ENCODE measurements at regions not wholly inside any gene's neighbourhood (a gene's known extent, or its start where the extent isn't known, plus 50 kb on each side); places are given as distances from the start of the nearest gene placed in this dataset.

DNA sequence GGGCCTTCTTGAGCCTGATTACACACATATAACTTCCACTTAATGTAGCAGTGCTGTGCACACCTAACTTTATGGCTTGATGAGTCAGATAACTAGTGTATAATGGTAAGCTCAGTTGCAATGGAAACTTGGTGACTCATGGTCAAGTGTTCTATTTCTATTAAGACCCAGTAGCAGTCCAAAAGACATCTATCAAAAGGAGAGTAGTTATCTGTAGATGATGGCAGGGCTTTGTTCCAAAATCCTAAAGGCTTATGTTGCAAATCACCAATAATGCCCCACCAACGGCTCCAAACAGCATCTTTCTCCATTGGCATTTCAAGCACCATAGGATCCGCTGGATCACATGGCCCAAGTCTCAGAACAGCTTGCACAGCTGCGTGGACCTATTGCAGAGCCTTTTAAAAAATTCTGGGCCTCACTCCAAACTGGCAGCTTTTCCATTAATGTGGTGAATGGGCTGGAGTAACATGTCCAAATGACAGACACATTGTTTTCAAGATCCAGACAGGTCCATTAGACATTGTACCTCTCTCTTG, 566.8 kb upstream of the USP24 start:
- H3K9me3 ChIP-seq (ENCODE audit: control insufficient read depth, insufficient read depth, low read depth, low read length), result no peaks in the 10 kb centered on the region
- H4K20me1 ChIP-seq (ENCODE audit: control insufficient read depth, extremely low read depth, insufficient read depth, low read length), result no peaks in the 10 kb centered on the region
- peak; percentile 95 to 96 for DNase-seq (ENCODE audit: low read depth in 2 of 2)
- H3K36me3 ChIP-seq (ENCODE audit: control insufficient read depth, insufficient read depth, low read length), result no peaks in the 10 kb centered on the region
- H3K4me3 ChIP-seq (replicated peaks in 1 of 4; ENCODE audit: control extremely low read depth in 1 of 4, insufficient read depth in 1 of 4, low read depth in 3 of 4, low read length in 4 of 4), result no peak overlapping the region
- no peak overlapping the region for H3K9ac ChIP-seq (ENCODE audit: insufficient read depth, low read length)
- H3K79me2 ChIP-seq (ENCODE audit: control insufficient read depth, insufficient read depth, low read length), result no peaks in the 10 kb centered on the region
- peak overlapping the region; percentile 23 for H3K4me2 ChIP-seq (ENCODE audit: extremely low read depth, insufficient read depth, low read length)
- no peak overlapping the region for H2AFZ ChIP-seq (ENCODE audit: low read length)
- TF ChIP-seq, protein P1, sequence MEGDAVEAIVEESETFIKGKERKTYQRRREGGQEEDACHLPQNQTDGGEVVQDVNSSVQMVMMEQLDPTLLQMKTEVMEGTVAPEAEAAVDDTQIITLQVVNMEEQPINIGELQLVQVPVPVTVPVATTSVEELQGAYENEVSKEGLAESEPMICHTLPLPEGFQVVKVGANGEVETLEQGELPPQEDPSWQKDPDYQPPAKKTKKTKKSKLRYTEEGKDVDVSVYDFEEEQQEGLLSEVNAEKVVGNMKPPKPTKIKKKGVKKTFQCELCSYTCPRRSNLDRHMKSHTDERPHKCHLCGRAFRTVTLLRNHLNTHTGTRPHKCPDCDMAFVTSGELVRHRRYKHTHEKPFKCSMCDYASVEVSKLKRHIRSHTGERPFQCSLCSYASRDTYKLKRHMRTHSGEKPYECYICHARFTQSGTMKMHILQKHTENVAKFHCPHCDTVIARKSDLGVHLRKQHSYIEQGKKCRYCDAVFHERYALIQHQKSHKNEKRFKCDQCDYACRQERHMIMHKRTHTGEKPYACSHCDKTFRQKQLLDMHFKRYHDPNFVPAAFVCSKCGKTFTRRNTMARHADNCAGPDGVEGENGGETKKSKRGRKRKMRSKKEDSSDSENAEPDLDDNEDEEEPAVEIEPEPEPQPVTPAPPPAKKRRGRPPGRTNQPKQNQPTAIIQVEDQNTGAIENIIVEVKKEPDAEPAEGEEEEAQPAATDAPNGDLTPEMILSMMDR (conservative IDR thresholded peaks at IDR 0.05 in 1 of 2, IDR thresholded peaks at IDR 0.05 in 1 of 2; ENCODE audit: low read depth in 1 of 2, low read length in 2 of 2), result no peak
- no peak for TF ChIP-seq EZH2 (IDR thresholded peaks at IDR 0.05; ENCODE audit: low read length, missing control alignments)
- peak overlapping the region; percentile 20 for H3K27ac ChIP-seq (ENCODE audit: insufficient read depth, low read length)
- no peaks in the 10 kb centered on the region for H3K27me3 ChIP-seq (ENCODE audit: control insufficient read depth, insufficient read depth, low read length)
- H3K4me1 ChIP-seq (ENCODE audit: control insufficient read depth, extremely low read depth, insufficient read depth, low read length), result peaks cover 10% of the 10 kb centered on the region

DNA sequence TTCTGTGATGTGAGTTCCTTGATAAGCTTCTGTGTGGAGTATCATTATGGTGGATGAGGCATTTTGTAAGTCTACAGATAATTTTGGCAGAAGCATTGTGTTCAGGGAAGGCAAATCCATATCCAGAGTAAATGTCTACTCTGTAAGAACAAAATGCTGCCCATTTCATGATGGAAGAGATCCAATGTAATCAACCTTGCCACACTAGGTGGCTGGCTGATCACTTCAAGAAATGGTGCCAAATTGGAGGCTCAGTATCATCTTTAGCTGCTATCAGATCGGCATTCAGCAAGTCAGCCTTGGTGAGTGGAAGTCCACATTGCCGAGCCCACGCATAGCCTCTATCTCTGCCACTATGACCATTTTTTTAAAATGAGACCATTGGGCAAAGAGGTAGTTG, 565.8 kb upstream of the USP24 start:
- Histone ChIP-seq H3K4me2 (ENCODE audit: extremely low read depth, insufficient read depth, low read length) (no peak overlapping the region), H3K36me3 (ENCODE audit: control insufficient read depth, insufficient read depth, low read length) (no peaks in the 10 kb centered on the region), H3K4me3 (replicated peaks in 1 of 4; ENCODE audit: control extremely low read depth in 1 of 4, insufficient read depth in 1 of 4, low read depth in 3 of 4, low read length in 4 of 4) (no peak overlapping the region), H3K79me2 (ENCODE audit: control insufficient read depth, insufficient read depth, low read length) (no peaks in the 10 kb centered on the region), H3K27ac (ENCODE audit: insufficient read depth, low read length) (no peak overlapping the region), H4K20me1 (ENCODE audit: control insufficient read depth, extremely low read depth, insufficient read depth, low read length) (no peaks in the 10 kb centered on the region), H3K27me3 (ENCODE audit: control insufficient read depth, insufficient read depth, low read length) (no peaks in the 10 kb centered on the region), H2AFZ (ENCODE audit: low read length) (no peak overlapping the region), H3K9ac (ENCODE audit: insufficient read depth, low read length) (no peak overlapping the region), H3K9me3 (ENCODE audit: control insufficient read depth, insufficient read depth, low read depth, low read length) (no peaks in the 10 kb centered on the region), H3K4me1 (ENCODE audit: control insufficient read depth, extremely low read depth, insufficient read depth, low read length) (peaks cover 10% of the 10 kb centered on the region)
- TF ChIP-seq EZH2 (IDR thresholded peaks at IDR 0.05; ENCODE audit: low read length, missing control alignments), result no peak
- TF ChIP-seq, protein P1 (conservative IDR thresholded peaks at IDR 0.05 in 1 of 2, IDR thresholded peaks at IDR 0.05 in 1 of 2; ENCODE audit: low read depth in 1 of 2, low read length in 2 of 2), result no peak
- no peak for DNase-seq (ENCODE audit: low read depth in 2 of 2)

DNA sequence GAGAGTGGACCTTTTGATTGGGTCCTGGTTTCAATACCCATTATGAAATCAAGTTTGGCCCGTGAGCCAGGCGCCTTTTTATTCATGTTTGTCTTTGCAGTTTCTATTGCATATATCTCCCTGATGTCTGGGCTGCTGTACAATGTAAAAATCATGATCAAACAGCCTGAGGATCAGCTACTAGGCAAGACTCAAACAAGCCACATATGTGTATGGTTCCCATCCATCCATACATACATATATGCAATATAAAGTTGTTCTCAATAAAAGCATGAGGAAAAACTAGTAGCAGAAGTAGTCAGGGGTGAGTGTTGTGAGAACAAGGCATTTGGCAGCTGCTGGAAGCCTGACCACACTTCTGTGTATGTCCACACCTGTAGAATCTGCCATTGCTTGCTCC, 562.4 kb upstream of the USP24 start:
- H4K20me1 ChIP-seq (ENCODE audit: control insufficient read depth, extremely low read depth, insufficient read depth, low read length), result no peaks in the 10 kb centered on the region
- no peaks in the 10 kb centered on the region for H3K79me2 ChIP-seq (ENCODE audit: control insufficient read depth, insufficient read depth, low read length)
- no peak overlapping the region for H3K4me3 ChIP-seq (replicated peaks in 1 of 4; ENCODE audit: control extremely low read depth in 1 of 4, insufficient read depth in 1 of 4, low read depth in 3 of 4, low read length in 4 of 4)
- H3K36me3 ChIP-seq (ENCODE audit: control insufficient read depth, insufficient read depth, low read length), result no peaks in the 10 kb centered on the region
- TF ChIP-seq, protein P1 (conservative IDR thresholded peaks at IDR 0.05 in 1 of 2, IDR thresholded peaks at IDR 0.05 in 1 of 2; ENCODE audit: low read depth in 1 of 2, low read length in 2 of 2), result no peak
- TF ChIP-seq EZH2 (IDR thresholded peaks at IDR 0.05; ENCODE audit: low read length, missing control alignments), result no peak
- DNase-seq (ENCODE audit: low read depth in 2 of 2), result no peak
- no peak overlapping the region for H3K4me2 ChIP-seq (ENCODE audit: extremely low read depth, insufficient read depth, low read length)
- H3K4me1 ChIP-seq (ENCODE audit: control insufficient read depth, extremely low read depth, insufficient read depth, low read length), result peaks cover 9% of the 10 kb centered on the region
- H3K9ac ChIP-seq (ENCODE audit: insufficient read depth, low read length), result no peak overlapping the region
- no peaks in the 10 kb centered on the region for H3K27me3 ChIP-seq (ENCODE audit: control insufficient read depth, insufficient read depth, low read length)
- H3K9me3 ChIP-seq (ENCODE audit: control insufficient read depth, insufficient read depth, low read depth, low read length), result no peaks in the 10 kb centered on the region
- H3K27ac ChIP-seq (ENCODE audit: insufficient read depth, low read length), result no peak overlapping the region
- H2AFZ ChIP-seq (ENCODE audit: low read length), result no peak overlapping the region
